Activated naive CD4-positive, alpha-beta T cell treated with anti-CD3 and anti-CD28 coated beads for 36 hours (primary cell): ENCODE measurements at regions not wholly inside any gene's neighbourhood (a gene's known extent, or its start where the extent isn't known, plus 50 kb on each side); places are given as distances from the start of the nearest gene placed in this dataset.

ENCODE experiments used
- CTCF ChIA-PET: fragments of 350-600 bp; sonication (Branson Sonifier 250); formaldehyde crosslinking; loops from one replicate; lab custom pipeline; 2021; ENCODE audit warnings: antibody characterized with exemption; lab: Charles Lee
- DNase-seq: peaks from one replicate; pipeline ENCODE4 v3.0.0-alpha.2; 2020
- H3K27ac Mint-ChIP-seq: one replicate; pipeline ENCODE4 v1.8.0; 2021; ENCODE audit warnings: mild to moderate bottlenecking, mixed read lengths
- H3K27me3 Mint-ChIP-seq: one replicate; pipeline ENCODE4 v1.8.0; 2021; ENCODE audit warnings: low read depth, mixed read lengths
- H3K36me3 Mint-ChIP-seq: one replicate; pipeline ENCODE4 v1.8.0; 2021; ENCODE audit warnings: low read depth, mixed read lengths
- H3K4me1 Mint-ChIP-seq: one replicate; pipeline ENCODE4 v1.8.0; 2021; ENCODE audit warnings: low read depth, mixed read lengths
- H3K4me3 Mint-ChIP-seq: one replicate; pipeline ENCODE4 v1.8.0; 2021; ENCODE audit warnings: mild to moderate bottlenecking, moderate library complexity, mixed read lengths
- H3K9me3 Mint-ChIP-seq: one replicate; pipeline ENCODE4 v1.8.0; 2021; ENCODE audit warnings: mixed read lengths
- intact Hi-C: fragments of 100-400 bp; cut with micrococcal nuclease; formaldehyde crosslinking; loops from one replicate; pipeline ENCODE4 v1.15.1; 2023

GRCh38 chr13:106118050-106118449, 417.4 kb downstream of the EFNB2 start:
- Mint-ChIP-seq H3K4me1 (no peaks in the 10 kb centered on the region), H3K27me3 (no peaks in the 10 kb centered on the region), H3K4me3 (no peak overlapping the region), H3K36me3 (no peaks in the 10 kb centered on the region), H3K27ac (no peak overlapping the region), H3K9me3 (no peaks in the 10 kb centered on the region)
- DNase-seq = no peak
- CTCF ChIA-PET = no interaction called here
- intact Hi-C loops = no loop called here

- CTCF ChIA-PET = no interaction called here
- intact Hi-C loops = no loop called here
- Mint-ChIP-seq H3K27ac (no peak overlapping the region), H3K27me3 (no peaks in the 10 kb centered on the region), H3K36me3 (no peaks in the 10 kb centered on the region), H3K4me1 (no peaks in the 10 kb centered on the region), H3K4me3 (no peak overlapping the region), H3K9me3 (no peaks in the 10 kb centered on the region)
- no peak for DNase-seq
These were observed 417.8 kb downstream of the EFNB2 start for GRCh38 chr13:106117640-106118039.

GRCh38 chr13:106117035-106117434, 418.4 kb downstream of the EFNB2 start:
- no peak for DNase-seq
- Mint-ChIP-seq H3K27ac (no peak overlapping the region), H3K4me1 (no peaks in the 10 kb centered on the region), H3K27me3 (no peaks in the 10 kb centered on the region), H3K4me3 (no peak overlapping the region), H3K9me3 (no peaks in the 10 kb centered on the region), H3K36me3 (no peaks in the 10 kb centered on the region)
- intact Hi-C loops = no loop called here
- CTCF ChIA-PET = no interaction called here

GRCh38 chr13:106115081-106115480, 420.4 kb downstream of the EFNB2 start:
- CTCF ChIA-PET = no interaction called here
- Mint-ChIP-seq H3K4me3 (no peak overlapping the region), H3K36me3 (no peaks in the 10 kb centered on the region), H3K9me3 (no peaks in the 10 kb centered on the region), H3K27ac (no peak overlapping the region), H3K27me3 (no peaks in the 10 kb centered on the region), H3K4me1 (no peaks in the 10 kb centered on the region)
- DNase-seq = no peak
- intact Hi-C loops = no loop called here

GRCh38 chr13:106113796-106114195, 421.7 kb downstream of the EFNB2 start:
- intact Hi-C loops = no loop called here
- DNase-seq = no peak
- CTCF ChIA-PET = no interaction called here
- no peaks in the 10 kb centered on the region for H3K27me3 Mint-ChIP-seq
- H3K9me3 Mint-ChIP-seq = no peaks in the 10 kb centered on the region
- H3K4me1 Mint-ChIP-seq = no peaks in the 10 kb centered on the region
- no peak overlapping the region for H3K27ac Mint-ChIP-seq
- no peaks in the 10 kb centered on the region for H3K36me3 Mint-ChIP-seq
- H3K4me3 Mint-ChIP-seq = no peak overlapping the region

- Mint-ChIP-seq H3K27ac (no peak overlapping the region), H3K9me3 (no peaks in the 10 kb centered on the region), H3K4me1 (no peaks in the 10 kb centered on the region), H3K27me3 (no peaks in the 10 kb centered on the region), H3K36me3 (no peaks in the 10 kb centered on the region), H3K4me3 (no peak overlapping the region)
- CTCF ChIA-PET = no interaction called here
- intact Hi-C loops = no loop called here
- no peak for DNase-seq
These were observed 423.3 kb downstream of the EFNB2 start for GRCh38 chr13:106112191-106112590.

- Mint-ChIP-seq H3K9me3 (no peaks in the 10 kb centered on the region), H3K36me3 (no peaks in the 10 kb centered on the region), H3K4me3 (no peak overlapping the region), H3K27me3 (no peaks in the 10 kb centered on the region), H3K4me1 (no peaks in the 10 kb centered on the region), H3K27ac (no peak overlapping the region)
- CTCF ChIA-PET = no interaction called here
- intact Hi-C loops = no loop called here
- DNase-seq = no peak
These were observed 425.1 kb downstream of the EFNB2 start for GRCh38 chr13:106110241-106110855.

GRCh38 chr13:106109391-106109791, 426.1 kb downstream of the EFNB2 start:
- no peak overlapping the region for H3K27ac Mint-ChIP-seq
- no peaks in the 10 kb centered on the region for H3K27me3 Mint-ChIP-seq
- H3K9me3 Mint-ChIP-seq = no peaks in the 10 kb centered on the region
- no peak for DNase-seq
- CTCF ChIA-PET = no interaction called here
- no peaks in the 10 kb centered on the region for H3K36me3 Mint-ChIP-seq
- no peaks in the 10 kb centered on the region for H3K4me1 Mint-ChIP-seq
- intact Hi-C loops = no loop called here
- no peak overlapping the region for H3K4me3 Mint-ChIP-seq

GRCh38 chr13:106108346-106108745, 427.1 kb downstream of the EFNB2 start:
- Mint-ChIP-seq H3K27ac (no peak overlapping the region), H3K27me3 (no peaks in the 10 kb centered on the region), H3K4me3 (no peak overlapping the region), H3K9me3 (no peaks in the 10 kb centered on the region), H3K36me3 (no peaks in the 10 kb centered on the region), H3K4me1 (no peaks in the 10 kb centered on the region)
- no peak for DNase-seq
- intact Hi-C loops = no loop called here
- CTCF ChIA-PET = no interaction called here

- Mint-ChIP-seq H3K27ac (no peak overlapping the region), H3K27me3 (peaks cover 3% of the 10 kb centered on the region), H3K9me3 (no peaks in the 10 kb centered on the region), H3K4me1 (no peaks in the 10 kb centered on the region), H3K36me3 (no peaks in the 10 kb centered on the region), H3K4me3 (no peak overlapping the region)
- DNase-seq = no peak
- intact Hi-C loops = no loop called here
- CTCF ChIA-PET = interaction anchor here (0.6 kb wide), 1 partner anchor 103 kb away, joined by 3 read pairs; no protein-coding TSS in a partner anchor
These were observed 428.4 kb downstream of the EFNB2 start for GRCh38 chr13:106107061-106107460.

GRCh38 chr13:106105153-106105552, 430.3 kb downstream of the EFNB2 start:
- H3K4me1 Mint-ChIP-seq = no peaks in the 10 kb centered on the region
- no peak overlapping the region for H3K27ac Mint-ChIP-seq
- CTCF ChIA-PET = no interaction called here
- H3K9me3 Mint-ChIP-seq = no peaks in the 10 kb centered on the region
- intact Hi-C loops = no loop called here
- no peak overlapping the region for H3K4me3 Mint-ChIP-seq
- peaks cover 7% of the 10 kb centered on the region for H3K27me3 Mint-ChIP-seq
- DNase-seq = no peak
- no peaks in the 10 kb centered on the region for H3K36me3 Mint-ChIP-seq

GRCh38 chr13:106104281-106104901, 431.1 kb downstream of the EFNB2 start:
- Mint-ChIP-seq H3K27me3 (peaks cover 7% of the 10 kb centered on the region), H3K4me3 (no peak overlapping the region), H3K9me3 (no peaks in the 10 kb centered on the region), H3K36me3 (no peaks in the 10 kb centered on the region), H3K27ac (no peak overlapping the region), H3K4me1 (no peaks in the 10 kb centered on the region)
- no peak for DNase-seq
- intact Hi-C loops = no loop called here
- CTCF ChIA-PET = no interaction called here

- Mint-ChIP-seq H3K4me1 (no peaks in the 10 kb centered on the region), H3K4me3 (no peak overlapping the region), H3K9me3 (no peaks in the 10 kb centered on the region), H3K36me3 (no peaks in the 10 kb centered on the region), H3K27me3 (peaks cover 7% of the 10 kb centered on the region), H3K27ac (no peak overlapping the region)
- no peak for DNase-seq
- intact Hi-C loops = no loop called here
- CTCF ChIA-PET = no interaction called here
These were observed 431.7 kb downstream of the EFNB2 start for GRCh38 chr13:106103779-106104178.
